ENCODE measurements at regions not wholly inside any gene's neighbourhood (a gene's known extent, or its start where the extent isn't known, plus 50 kb on each side); places are given as distances from the start of the nearest gene placed in this dataset.

DNA sequence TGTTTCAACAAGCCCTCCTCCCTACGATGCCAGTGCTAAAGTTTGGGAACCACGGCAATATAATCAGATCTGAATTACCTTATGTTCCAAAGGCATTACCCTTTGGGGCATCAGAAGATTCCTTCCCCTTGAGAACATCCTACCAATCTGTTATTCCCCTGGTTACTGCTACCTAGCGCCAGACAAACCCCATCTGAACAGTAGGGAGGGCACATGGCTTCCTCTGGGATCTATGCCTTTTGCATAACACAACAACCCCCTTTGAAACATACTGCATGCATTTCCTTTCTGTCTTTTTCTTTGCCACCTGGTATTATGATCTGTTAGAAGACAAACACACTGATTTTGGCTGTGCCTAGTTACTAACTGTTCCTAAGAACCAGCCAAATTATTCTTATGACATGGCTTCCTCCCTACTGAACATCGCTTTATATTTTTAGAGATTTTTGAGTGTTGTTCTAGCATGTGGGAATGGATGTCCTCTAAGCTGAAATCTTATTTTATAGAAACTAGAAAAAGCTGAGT lies 103.9 kb upstream of the DAPK1 start:
- no peak overlapping the region for H3K27ac ChIP-seq
- TF ChIP-seq, protein P1, sequence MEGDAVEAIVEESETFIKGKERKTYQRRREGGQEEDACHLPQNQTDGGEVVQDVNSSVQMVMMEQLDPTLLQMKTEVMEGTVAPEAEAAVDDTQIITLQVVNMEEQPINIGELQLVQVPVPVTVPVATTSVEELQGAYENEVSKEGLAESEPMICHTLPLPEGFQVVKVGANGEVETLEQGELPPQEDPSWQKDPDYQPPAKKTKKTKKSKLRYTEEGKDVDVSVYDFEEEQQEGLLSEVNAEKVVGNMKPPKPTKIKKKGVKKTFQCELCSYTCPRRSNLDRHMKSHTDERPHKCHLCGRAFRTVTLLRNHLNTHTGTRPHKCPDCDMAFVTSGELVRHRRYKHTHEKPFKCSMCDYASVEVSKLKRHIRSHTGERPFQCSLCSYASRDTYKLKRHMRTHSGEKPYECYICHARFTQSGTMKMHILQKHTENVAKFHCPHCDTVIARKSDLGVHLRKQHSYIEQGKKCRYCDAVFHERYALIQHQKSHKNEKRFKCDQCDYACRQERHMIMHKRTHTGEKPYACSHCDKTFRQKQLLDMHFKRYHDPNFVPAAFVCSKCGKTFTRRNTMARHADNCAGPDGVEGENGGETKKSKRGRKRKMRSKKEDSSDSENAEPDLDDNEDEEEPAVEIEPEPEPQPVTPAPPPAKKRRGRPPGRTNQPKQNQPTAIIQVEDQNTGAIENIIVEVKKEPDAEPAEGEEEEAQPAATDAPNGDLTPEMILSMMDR (IDR thresholded peaks at IDR 0.05): no peak
- no peaks in the 10 kb centered on the region for H3K27me3 ChIP-seq
- no peaks in the 10 kb centered on the region for H3K36me3 ChIP-seq
- ATAC-seq (no peak), FAIRE-seq (no peak), DNase-seq (no peak)
- H3K4me3 ChIP-seq: no peak overlapping the region
- H3K4me1 ChIP-seq: peaks cover 8 to 30% (median 27%) of the 10 kb centered on the region in 3 donors
- intact Hi-C loops (cut with DNase I): loop anchor here in 1 of 3 donors (5.0 kb wide), 1 partner anchor 56 kb away; no protein-coding TSS in a partner anchor
- 95 to 97% methylated on average over 4 of the region's 4 CpGs for WGBS, 2 donors
- H3K9me3 ChIP-seq: no peaks in the 10 kb centered on the region

DNA sequence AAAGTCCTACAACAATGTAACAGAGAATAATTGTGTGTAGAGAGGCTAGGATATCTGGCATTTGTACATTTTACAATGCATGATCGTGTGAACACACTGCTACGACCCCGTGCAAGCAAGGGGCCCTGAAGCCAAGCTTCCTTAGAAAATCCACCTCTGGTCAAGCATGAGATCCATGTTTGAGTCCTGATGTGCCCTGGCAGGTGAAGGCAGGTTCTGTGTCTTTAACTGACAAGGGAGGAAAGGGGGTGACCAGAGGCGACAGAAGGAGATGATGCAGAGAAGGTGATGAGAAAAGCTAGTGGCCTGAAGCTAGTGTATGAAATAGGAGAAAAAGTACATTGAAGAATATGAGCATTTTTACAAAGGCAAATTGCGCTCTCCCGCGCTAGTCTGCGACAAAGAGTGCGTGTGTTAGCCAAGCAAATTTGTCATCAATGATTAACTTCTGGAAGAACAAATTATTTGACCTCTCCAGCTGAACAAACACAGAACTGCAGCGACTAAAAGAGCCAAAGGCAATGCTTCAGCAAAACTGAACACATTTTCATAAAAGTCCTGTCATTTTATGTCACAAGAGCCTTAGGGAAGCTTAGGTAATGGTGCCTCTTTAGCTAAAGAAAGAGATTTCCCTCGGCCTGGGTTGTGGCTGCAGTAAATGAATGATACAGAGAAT lies 101.7 kb upstream of the DAPK1 start:
- ATAC-seq (peak; percentile 91 to 96 (median 94)), FAIRE-seq (no peak), DNase-seq (peak in 4 of 6 donors; percentile 58 to 79 (median 78))
- intact Hi-C loops (cut with DNase I): no loop called here
- TF ChIP-seq, protein P1 (IDR thresholded peaks at IDR 0.05): no peak
- H3K27ac ChIP-seq: peak overlapping the region; percentile 57 to 91 (median 75)
- peaks cover 15 to 30% (median 27%) of the 10 kb centered on the region in 3 donors for H3K4me1 ChIP-seq
- no peak overlapping the region for H3K4me3 ChIP-seq
- H3K36me3 ChIP-seq: no peaks in the 10 kb centered on the region
- H3K9me3 ChIP-seq: no peaks in the 10 kb centered on the region
- no peaks in the 10 kb centered on the region for H3K27me3 ChIP-seq
- 9 to 10% methylated on average over 11 of the region's 11 CpGs for WGBS, 2 donors

GRCh38 chr9:87401681-87402080 lies 96.0 kb upstream of the DAPK1 start:
- H3K4me1 ChIP-seq: peaks cover 24 to 45% (median 32%) of the 10 kb centered on the region in 3 donors
- FAIRE-seq (no peak), DNase-seq (no peak), ATAC-seq (no peak)
- TF ChIP-seq, protein P1 (IDR thresholded peaks at IDR 0.05): no peak
- no peaks in the 10 kb centered on the region for H3K27me3 ChIP-seq
- no peak overlapping the region for H3K4me3 ChIP-seq
- WGBS, 2 donors: 84 to 92% methylated on average over 7 of the region's 7 CpGs
- intact Hi-C loops (cut with DNase I): no loop called here
- no peaks in the 10 kb centered on the region for H3K36me3 ChIP-seq
- H3K27ac ChIP-seq: no peak overlapping the region
- no peaks in the 10 kb centered on the region for H3K9me3 ChIP-seq

DNA sequence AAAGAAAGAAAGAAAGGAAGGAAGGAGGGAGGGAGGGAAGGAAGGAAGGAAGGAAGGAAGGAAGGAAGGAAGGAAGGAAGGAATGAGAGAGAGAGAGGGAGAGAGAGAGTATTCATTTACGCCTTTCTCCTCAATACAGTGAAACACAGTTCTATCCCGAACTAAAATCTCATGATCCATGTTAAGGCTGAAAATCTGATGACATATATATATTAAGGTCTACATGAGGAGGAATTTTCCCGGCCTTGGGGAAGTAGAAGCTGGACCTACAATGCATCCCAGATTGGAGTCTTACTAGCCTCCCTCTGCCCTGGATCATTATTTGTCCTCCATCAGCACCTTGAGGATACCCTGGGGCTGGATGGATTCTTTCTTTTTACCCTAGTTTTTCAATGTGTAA lies 95.1 kb upstream of the DAPK1 start:
- intact Hi-C loops (cut with DNase I): no loop called here
- Histone ChIP-seq H3K36me3 (no peaks in the 10 kb centered on the region), H3K4me1 (peaks cover 28 to 43% (median 32%) of the 10 kb centered on the region in 3 donors), H3K4me3 (no peak overlapping the region), H3K9me3 (no peaks in the 10 kb centered on the region), H3K27ac (no peak overlapping the region), H3K27me3 (no peaks in the 10 kb centered on the region)
- no peak for FAIRE-seq
- TF ChIP-seq, protein P1 (IDR thresholded peaks at IDR 0.05): no peak
- WGBS, 2 donors: 93 to 97% methylated on average over 3 of the region's 3 CpGs
- no peak for DNase-seq
- no peak for ATAC-seq

Measured in pancreas (tissue), 10 donors.